NCI-H524 treated with DMSO at 0.1 percent for 48 hours (cell line): ENCODE measurements at regions not wholly inside any gene's neighbourhood (a gene's known extent, or its start where the extent isn't known, plus 50 kb on each side); places are given as distances from the start of the nearest gene placed in this dataset.

ENCODE experiments used
- DNase-seq: peaks from one replicate; lab custom pipeline; 2025; lab: John Stamatoyannopoulos, UW

- no peak for DNase-seq
These were observed 71.9 kb upstream of the IRS2 start for GRCh38 chr13:109858319-109858718.

DNA sequence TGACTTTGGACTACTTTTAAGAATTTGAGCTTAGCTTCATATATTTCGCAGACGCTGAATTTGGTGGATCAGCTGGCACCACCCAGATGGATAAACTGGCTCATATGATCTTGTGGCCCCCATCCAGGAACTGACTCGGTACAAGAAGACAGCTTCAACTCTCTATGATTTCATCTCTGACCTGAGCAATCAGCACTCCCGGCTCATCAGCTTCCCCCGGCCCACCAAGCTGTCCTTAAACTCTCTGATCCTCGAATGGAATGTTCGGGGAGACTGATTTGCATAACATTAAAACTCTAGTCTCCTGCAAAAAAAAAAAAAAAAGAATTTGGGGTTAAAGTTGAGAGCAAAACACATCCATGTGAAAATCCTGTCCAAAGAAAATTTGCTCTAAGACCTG is 71.4 kb upstream of the IRS2 start:
- no peak for DNase-seq

GRCh38 chr13:109857325-109857724 is 70.9 kb upstream of the IRS2 start:
- DNase-seq: no peak

GRCh38 chr13:109856350-109856749 is 70.0 kb upstream of the IRS2 start:
- DNase-seq: no peak

DNA sequence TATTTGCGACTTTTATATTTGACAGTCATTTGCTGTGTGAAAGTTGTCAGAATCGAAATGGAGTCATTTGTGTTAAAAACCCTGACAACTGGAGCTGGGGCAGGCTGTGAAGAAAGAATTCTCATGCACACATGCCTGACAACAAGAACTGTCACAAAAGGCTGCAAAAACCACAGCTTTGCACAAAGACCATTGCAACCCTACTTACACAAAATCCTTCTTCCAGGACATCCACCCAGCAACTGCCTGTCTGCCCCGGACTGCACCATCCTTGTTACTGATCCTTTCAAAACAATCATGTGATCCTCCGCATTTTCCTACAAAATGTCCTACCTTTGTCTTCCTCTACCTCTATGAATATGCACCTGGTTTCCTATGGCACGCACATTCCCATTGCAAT is 66.8 kb upstream of the IRS2 start:
- DNase-seq: no peak

GRCh38 chr13:109846185-109846584 is 59.8 kb upstream of the IRS2 start:
- DNase-seq: no peak

DNA sequence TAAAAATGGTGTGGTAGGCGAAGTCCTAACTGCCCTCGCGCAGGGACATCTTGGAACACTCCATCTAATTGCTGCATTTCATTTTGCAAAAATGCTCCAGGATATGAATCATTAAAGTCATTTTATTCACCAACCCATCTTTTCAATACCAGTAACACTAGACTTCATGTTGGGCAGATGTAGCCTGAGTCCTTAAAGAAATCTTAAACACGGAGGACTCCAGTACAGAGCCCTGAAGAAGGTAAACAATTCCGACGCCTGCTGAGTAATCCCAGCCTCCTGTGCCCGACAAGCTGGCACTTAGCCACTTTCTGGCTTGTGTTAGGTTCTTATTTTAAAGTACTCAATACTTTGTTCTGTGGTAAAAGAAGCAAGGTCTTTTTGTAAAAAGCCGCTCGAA is 58.0 kb upstream of the IRS2 start:
- peak; percentile 9 for DNase-seq

- no peak for DNase-seq
These were observed 57.3 kb upstream of the IRS2 start for GRCh38 chr13:109843695-109844094.

GRCh38 chr13:109842212-109842920 is 56.0 kb upstream of the IRS2 start:
- DNase-seq: no peak

DNA sequence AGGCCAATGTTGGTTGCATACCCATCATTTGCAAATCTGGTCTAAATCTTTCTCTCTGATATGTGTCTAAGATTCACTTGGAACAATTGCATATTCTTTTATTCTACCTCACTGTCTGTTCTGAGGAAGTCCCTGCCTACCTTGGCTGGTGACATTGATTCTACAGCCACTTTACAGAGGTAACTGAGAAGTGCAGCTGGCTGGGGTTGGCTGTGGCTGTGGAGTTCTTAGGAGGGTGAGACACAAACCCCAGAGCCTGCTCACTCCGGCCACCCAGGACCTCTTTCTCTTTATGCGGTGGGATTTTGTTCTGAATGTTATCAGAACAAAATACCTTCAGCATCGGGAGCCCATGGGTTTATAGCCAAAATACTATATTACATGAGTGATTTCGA is 54.5 kb upstream of the IRS2 start:
- no peak for DNase-seq

GRCh38 chr13:109840201-109840892 is 54.0 kb upstream of the IRS2 start:
- no peak for DNase-seq

GRCh38 chr13:109836629-109837607 is 50.5 kb upstream of the IRS2 start:
- no peak for DNase-seq
